H1 (cell line): ENCODE measurements at regions not wholly inside any gene's neighbourhood (a gene's known extent, or its start where the extent isn't known, plus 50 kb on each side); places are given as distances from the start of the nearest gene placed in this dataset.

Experiments
- CTCF ChIA-PET: fragments of 300-600 bp; sonication (Branson Sonifier 250); formaldehyde crosslinking; loops from one replicate; lab custom pipeline; 2021; ENCODE audit not compliant: partially characterized antibody; lab: Charles Lee
- POLR2A ChIA-PET: fragments of 300-600 bp; sonication (Branson Sonifier 250); formaldehyde crosslinking; loops from one replicate; lab custom pipeline; 2021; ENCODE audit warnings: inconsistent platforms; ENCODE audit not compliant: partially characterized antibody; lab: Charles Lee
- DNase-seq, 2 experiments: peaks; one replicate each; pipeline versions ENCODE4 v3.0.0 to v3.0.0-alpha.2; 2010 to 2022; ENCODE audit warnings: low spot score in 2 of 2, low read depth in 1 of 2, mixed read lengths in 1 of 2
- FAIRE-seq: peaks from 2 replicates; lab custom pipeline; 2011; peaks lifted over from hg19 to GRCh38; lab: Jason Lieb, UNC
- H2AFZ ChIP-seq: 2 replicates; pipeline ENCODE4 v1.8.1; 2012; ENCODE audit warnings: low read length, inconsistent platforms
- H2AK5ac ChIP-seq: 2 replicates; pipeline ENCODE4 v1.6.1; 2013; ENCODE audit warnings: low read depth, low read length
- H2BK120ac ChIP-seq: replicated peaks from 2 replicates; pipeline ENCODE3; 2013; ENCODE audit warnings: low read depth, low read length, inconsistent platforms
- H2BK12ac ChIP-seq: 2 replicates; pipeline ENCODE4 v1.6.1; 2013; ENCODE audit warnings: low read depth, low read length
- H2BK15ac ChIP-seq: 2 replicates; pipeline ENCODE4 v1.6.1; 2013; ENCODE audit warnings: low read length
- H2BK20ac ChIP-seq: 2 replicates; pipeline ENCODE4 v1.6.1; 2013; ENCODE audit warnings: low read length
- H2BK5ac ChIP-seq: 2 replicates; pipeline ENCODE4 v1.6.1; 2013; ENCODE audit warnings: low read depth, low read length
- H3K14ac ChIP-seq: 2 replicates; pipeline ENCODE4 v1.6.1; 2013; ENCODE audit warnings: inconsistent platforms; ENCODE audit not compliant: insufficient read length
- H3K18ac ChIP-seq: 2 replicates; pipeline ENCODE4 v1.6.1; 2013; ENCODE audit warnings: low read length; ENCODE audit errors: extremely low read depth
- H3K23ac ChIP-seq: 2 replicates; pipeline ENCODE4 v1.6.1; 2013; ENCODE audit warnings: inconsistent platforms; ENCODE audit not compliant: insufficient read length
- H3K23me2 ChIP-seq: 2 replicates; pipeline ENCODE4 v1.6.1; 2013; ENCODE audit warnings: low read depth, low read length
- H3K27ac ChIP-seq: 2 replicates; pipeline ENCODE4 v1.6.1; 2011; ENCODE audit warnings: low read depth, low read length, inconsistent platforms
- H3K27me3 ChIP-seq, 4 experiments: replicated peaks in 1 of 4; 1 replicate in 1 of 4; 2 replicates in 3 of 4; pipeline versions ENCODE4 v1.6.1 to v1.8.1; 2011 to 2013; ENCODE audit warnings: low read length in 3 of 4, mild to moderate bottlenecking in 3 of 4, inconsistent platforms in 2 of 4, mixed read lengths in 2 of 4, moderate library complexity in 1 of 4; ENCODE audit not compliant: control insufficient read depth in 3 of 4, insufficient read depth in 3 of 4; ENCODE audit errors: extremely low read depth in 1 of 4
- H3K36me3 ChIP-seq, 4 experiments: 2 replicates each; pipeline versions ENCODE4 v1.6.1 to v1.8.1; 2011 to 2013; ENCODE audit warnings: mild to moderate bottlenecking in 4 of 4, low read length in 3 of 4, moderate library complexity in 2 of 4, control low read depth in 1 of 4, inconsistent platforms in 1 of 4; ENCODE audit not compliant: insufficient read depth in 4 of 4, control insufficient read depth in 2 of 4
- H3K4ac ChIP-seq: replicated peaks from 2 replicates; pipeline ENCODE3; 2013; ENCODE audit warnings: low read length, low read depth, mixed read lengths, inconsistent platforms; ENCODE audit not compliant: insufficient read length
- H3K4me1 ChIP-seq, 4 experiments: replicated peaks in 1 of 4; 1 replicate in 1 of 4; 2 replicates in 3 of 4; pipeline versions ENCODE4 v1.6.1 to v1.8.1; 2011 to 2013; ENCODE audit warnings: low read length in 3 of 4, inconsistent platforms in 2 of 4, mixed read lengths in 1 of 4; ENCODE audit not compliant: insufficient read depth in 4 of 4, control insufficient read depth in 3 of 4
- H3K4me2 ChIP-seq, 2 experiments: 2 replicates each; pipeline versions ENCODE4 v1.6.1 to v1.8.1; 2011 to 2013; ENCODE audit warnings: low read depth in 2 of 2, low read length in 2 of 2, control low read depth in 1 of 2, inconsistent platforms in 1 of 2, mild to moderate bottlenecking in 1 of 2; ENCODE audit not compliant: insufficient read depth in 1 of 2
- H3K4me3 ChIP-seq, 4 experiments: fragments of 200-600, 300-600 bp in 1 of 4; sonication (generic), shearing (Covaris generic), sonication (Bioruptor Twin) in 1 of 4; 2 replicates each; pipeline versions ENCODE4 v1.5.1 to v1.8.1; 2011 to 2016; ENCODE audit warnings: low read length in 4 of 4, low read depth in 3 of 4, control low read depth in 2 of 4, inconsistent platforms in 2 of 4, mild to moderate bottlenecking in 2 of 4, mixed read lengths in 1 of 4, moderate library complexity in 1 of 4; ENCODE audit not compliant: insufficient read depth in 2 of 4; ENCODE audit errors: extremely low read depth in 1 of 4
- H3K56ac ChIP-seq: replicated peaks from 2 replicates; pipeline ENCODE3; 2013; ENCODE audit warnings: low read depth, mild to moderate bottlenecking, mixed read lengths, low read length, inconsistent platforms; ENCODE audit not compliant: insufficient read length
- H3K79me1 ChIP-seq: 2 replicates; pipeline ENCODE4 v1.6.1; 2013; ENCODE audit warnings: low read depth, low read length, control low read depth
- H3K79me2 ChIP-seq, 2 experiments: 2 replicates each; pipeline versions ENCODE4 v1.6.1 to v1.8.1; 2012 to 2013; ENCODE audit warnings: low read length in 2 of 2, mild to moderate bottlenecking in 2 of 2, inconsistent platforms in 1 of 2; ENCODE audit not compliant: insufficient read depth in 2 of 2, control insufficient read depth in 1 of 2
- H3K9ac ChIP-seq, 4 experiments: replicated peaks in 1 of 4; 1 replicate in 1 of 4; 2 replicates in 3 of 4; pipeline versions ENCODE4 v1.6.1 to v1.8.1; 2011 to 2013; ENCODE audit warnings: low read depth in 3 of 4, low read length in 3 of 4, control low read depth in 2 of 4, mild to moderate bottlenecking in 2 of 4, moderate library complexity in 2 of 4, inconsistent platforms in 1 of 4; ENCODE audit errors: extremely low read depth in 1 of 4
- H3K9me3 ChIP-seq, 2 experiments: 2 replicates each; pipeline versions ENCODE4 v1.6.1 to v1.8.1; 2012 to 2013; ENCODE audit warnings: mild to moderate bottlenecking in 2 of 2, moderate library complexity in 2 of 2, control low read depth in 1 of 2, inconsistent platforms in 1 of 2, low read depth in 1 of 2, low read length in 1 of 2, mixed read lengths in 1 of 2; ENCODE audit not compliant: insufficient read depth in 2 of 2
- H4K20me1 ChIP-seq, 2 experiments: replicated peaks in 1 of 2; 2 replicates each; pipeline versions ENCODE3 to v1.8.1; 2011 to 2013; ENCODE audit warnings: inconsistent platforms in 2 of 2, low read length in 2 of 2, mild to moderate bottlenecking in 1 of 2; ENCODE audit not compliant: insufficient read depth in 2 of 2, control insufficient read depth in 1 of 2
- H4K5ac ChIP-seq: 2 replicates; pipeline ENCODE4 v1.6.1; 2013; ENCODE audit warnings: low read length, low read depth, mixed read lengths, inconsistent platforms; ENCODE audit not compliant: insufficient read length
- H4K8ac ChIP-seq: 2 replicates; pipeline ENCODE4 v1.8.0; 2013; ENCODE audit warnings: mild to moderate bottlenecking, moderate library complexity, low read length, inconsistent platforms; ENCODE audit not compliant: insufficient read depth; ENCODE audit errors: extremely low read depth
- H4K91ac ChIP-seq: replicated peaks from 2 replicates; pipeline ENCODE3; 2013; ENCODE audit warnings: low read length, mixed read lengths, inconsistent platforms; ENCODE audit not compliant: insufficient read length
- ATF2 ChIP-seq: IDR thresholded peaks from 2 replicates; pipeline ENCODE4 v1.6.1; 2012; ENCODE audit warnings: low read length, inconsistent platforms
- E2F6 ChIP-seq: IDR thresholded peaks from 2 replicates; pipeline ENCODE4 v1.6.1; 2012; ENCODE audit warnings: inconsistent platforms
- KDM1A ChIP-seq: fragments of 200-600, 300-600 bp; sonication (generic); IDR thresholded peaks from 2 replicates; pipeline ENCODE4 v1.7.1; 2016; ENCODE audit warnings: mild to moderate bottlenecking, low read length, borderline replicate concordance
- SP4 ChIP-seq: IDR thresholded peaks from 2 replicates; pipeline ENCODE4 v1.6.1; 2012; ENCODE audit warnings: low read length, inconsistent platforms
- TEAD4 ChIP-seq: IDR thresholded peaks from 2 replicates; pipeline ENCODE4 v1.6.1; 2012; ENCODE audit warnings: low read depth, low read length, inconsistent platforms, mixed read lengths
- WGBS, 2 experiments: shearing (Covaris generic) in 1 of 2; methylation state at CpG; one replicate each; pipeline versions ENCODE4 v1.1.6 to v1.1.7; 2013 to 2015; ENCODE audit warnings: low lambda C conversion rate in 2 of 2, mixed read lengths in 2 of 2, inconsistent platforms in 1 of 2, low coverage in 1 of 2, missing lambda C conversion rate in 1 of 2; ENCODE audit not compliant: insufficient replicate concordance in 2 of 2, insufficient coverage in 1 of 2, insufficient read length in 1 of 2; ENCODE audit errors: extremely low coverage in 1 of 2, missing lambda C conversion rate in 1 of 2; 5-methylcytosine and 5-hydroxymethylcytosine counted together

- no peak overlapping the region for H3K18ac ChIP-seq
- 98% methylated on average over 2 of the region's 2 CpGs; no CpG with 5 or more reads in 1 of the 2 experiments for WGBS, 2 experiments
- no peak overlapping the region for H3K9ac ChIP-seq
- no peaks in the 10 kb centered on the region for H4K20me1 ChIP-seq
- no peak for FAIRE-seq
- H3K79me1 ChIP-seq, result no peaks in the 10 kb centered on the region
- H4K91ac ChIP-seq, result no peak overlapping the region
- no peak overlapping the region for H2AK5ac ChIP-seq
- H3K23ac ChIP-seq, result no peak overlapping the region
- no peak overlapping the region for H3K14ac ChIP-seq
- H3K4me1 ChIP-seq, result peaks cover 0 to 2% (median 0%) of the 10 kb centered on the region in 4 experiments; a peak in 1 of 7 replicates
- H2BK20ac ChIP-seq, result no peak overlapping the region
- peaks cover 2 to 9% of the 10 kb centered on the region in 2 experiments; a peak in 2 of 4 replicates for H3K9me3 ChIP-seq
- H3K4me3 ChIP-seq, result no peak overlapping the region
- no peaks in the 10 kb centered on the region for H3K36me3 ChIP-seq
- TF ChIP-seq TEAD4 (no peak), KDM1A (no peak), ATF2 (no peak), E2F6 (no peak), SP4 (no peak)
- TF ChIP-seq, all 59 proteins: peak for 0
- Histone ChIP-seq H2BK12ac (no peak overlapping the region), H2BK120ac (no peak overlapping the region), H2BK5ac (no peak overlapping the region), H3K56ac (no peak overlapping the region), H3K23me2 (no peaks in the 10 kb centered on the region; the same call in 1 of the 2 replicates), H3K4ac (no peak overlapping the region), H4K8ac (no peak overlapping the region), H3K27me3 (no peaks in the 10 kb centered on the region), H2AFZ (no peak overlapping the region), H2BK15ac (no peak overlapping the region), H3K79me2 (no peaks in the 10 kb centered on the region), H3K4me2 (no peak overlapping the region), H3K27ac (no peak overlapping the region), H4K5ac (no peak overlapping the region)
- ChIA-PET CTCF (no interaction called here), POLR2A (interaction anchor here (0.6 kb wide), 1 partner anchor 137 kb away, joined by 3 read pairs; no protein-coding TSS in a partner anchor)
- DNase-seq, result no peak
Measured at GRCh38 chr12:43226151-43226550, 325.9 kb downstream of the ADAMTS20 start.
